Body of pancreas (tissue), 4 donors: ENCODE measurements at regions not wholly inside any gene's neighbourhood (a gene's known extent, or its start where the extent isn't known, plus 50 kb on each side); places are given as distances from the start of the nearest gene placed in this dataset.

Source experiments
- CTCF ChIP-seq, 7 experiments: fragments of 450-650 bp in 4 of 7; fragments of 200-600 bp in 3 of 7; sonication (generic) in 3 of 7; IDR thresholded peaks; one replicate each; pipeline ENCODE4 v1.5.1; 2016 to 2019; ENCODE audit warnings: antibody characterized with exemption in 7 of 7
- POLR2A ChIP-seq, 3 donors: fragments of 450-650 bp; IDR thresholded peaks; one replicate each; pipeline ENCODE4 v1.6.1; 2016; ENCODE audit warnings: antibody characterized with exemption in 3 of 3, mild to moderate bottlenecking in 2 of 3

GRCh38 chr4:65023883-65024670 is 614.8 kb upstream of the TECRL start:
- TF ChIP-seq CTCF (IDR thresholded peaks at IDR 0.05) (no peak), POLR2A (IDR thresholded peaks at IDR 0.05) (no peak)
